ENCODE measurements at regions not wholly inside any gene's neighbourhood (a gene's known extent, or its start where the extent isn't known, plus 50 kb on each side); places are given as distances from the start of the nearest gene placed in this dataset.

DNA sequence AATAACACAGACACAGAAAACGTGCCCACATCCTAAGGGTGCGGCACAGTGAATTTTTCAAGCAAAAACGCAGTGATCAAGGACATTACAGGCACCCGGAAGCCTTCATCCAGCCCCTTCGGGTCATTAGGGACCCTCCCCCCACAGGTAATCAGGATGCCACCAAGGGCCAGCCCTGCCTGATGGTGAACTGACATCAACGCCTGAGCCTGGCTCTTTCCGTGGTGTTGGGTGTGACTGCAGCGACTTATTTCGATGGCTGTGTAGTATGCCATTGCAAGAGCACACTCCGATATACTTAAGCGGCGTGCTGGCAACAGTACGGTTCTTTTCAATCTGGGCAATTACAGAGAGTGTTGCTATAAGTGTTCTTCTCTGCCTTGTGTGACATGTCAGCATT is 310.0 kb upstream of the IRX1 start:
- POLR2A ChIA-PET: no interaction called here
- Histone ChIP-seq H3K9me2 (no peaks in the 10 kb centered on the region), H3K27ac (ENCODE audit: low read depth in 2 of 2, low read length in 1 of 2) (no peak overlapping the region), H3K79me2 (ENCODE audit: insufficient read depth) (no peaks in the 10 kb centered on the region), H3K9ac (no peak overlapping the region), H3K4me1 (ENCODE audit: control insufficient read depth in 1 of 2, insufficient read depth in 2 of 2, low read depth in 1 of 2, low read length in 1 of 2) (no peaks in the 10 kb centered on the region), H3K27me3 (ENCODE audit: insufficient read depth) (peaks cover 11% of the 10 kb centered on the region; the same call in 1 of the 2 replicates), H4K20me1 (ENCODE audit: insufficient read depth) (no peaks in the 10 kb centered on the region), H3K36me3 (replicated peaks in 1 of 2; ENCODE audit: control insufficient read depth in 1 of 2, insufficient read depth in 2 of 2, low read length in 1 of 2) (no peaks in the 10 kb centered on the region), H2AFZ (ENCODE audit: low read depth) (no peak overlapping the region), H3K4me2 (no peak overlapping the region), H3K4me3 (ENCODE audit: low read depth in 2 of 2, low read length in 1 of 2) (no peak overlapping the region), H3K9me3 (no peaks in the 10 kb centered on the region), H3F3A (replicated peaks; ENCODE audit: insufficient read depth) (no peaks in the 10 kb centered on the region)
- TF ChIP-seq SMC3 (IDR thresholded peaks at IDR 0.05; ENCODE audit: low read depth, low read length) (no peak), TEAD4 (IDR thresholded peaks at IDR 0.05; ENCODE audit: borderline replicate concordance, insufficient read depth) (no peak), FOSL2 (IDR thresholded peaks at IDR 0.05; ENCODE audit: borderline replicate concordance, low read depth) (no peak), EP300 (IDR thresholded peaks at IDR 0.05; ENCODE audit: borderline replicate concordance in 1 of 2, low read depth in 1 of 2, low read length in 1 of 2) (no peak), RXRA (IDR thresholded peaks at IDR 0.05; ENCODE audit: borderline replicate concordance, low read depth) (no peak), NFIC (IDR thresholded peaks at IDR 0.05; ENCODE audit: borderline replicate concordance) (no peak), FOXJ3 (CRISPR knock-in tag; IDR thresholded peaks at IDR 0.05) (no peak), POLR2AphosphoS5 (IDR thresholded peaks at IDR 0.05; ENCODE audit: low read depth, low read length) (no peak), GATA2 (CRISPR knock-in tag; IDR thresholded peaks at IDR 0.05) (no peak), TAF1 (IDR thresholded peaks at IDR 0.05; ENCODE audit: borderline replicate concordance, low read depth, low read length) (no peak), USF2 (IDR thresholded peaks at IDR 0.05; ENCODE audit: borderline replicate concordance, low read depth, low read length) (no peak), RAD21 (IDR thresholded peaks at IDR 0.05; ENCODE audit: low read length) (no peak), EZH2phosphoT487 (IDR thresholded peaks at IDR 0.05; ENCODE audit: borderline replicate concordance, low read depth) (no peak), SIN3A (IDR thresholded peaks at IDR 0.05; ENCODE audit: borderline replicate concordance, low read depth, low read length) (no peak), JUND (IDR thresholded peaks at IDR 0.05) (no peak), GABPA (IDR thresholded peaks at IDR 0.05; ENCODE audit: low read depth) (no peak), ZBTB33 (IDR thresholded peaks at IDR 0.05; ENCODE audit: borderline replicate concordance, low read depth) (no peak)
- TF ChIP-seq, protein P1, sequence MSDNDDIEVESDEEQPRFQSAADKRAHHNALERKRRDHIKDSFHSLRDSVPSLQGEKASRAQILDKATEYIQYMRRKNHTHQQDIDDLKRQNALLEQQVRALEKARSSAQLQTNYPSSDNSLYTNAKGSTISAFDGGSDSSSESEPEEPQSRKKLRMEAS (IDR thresholded peaks at IDR 0.05; ENCODE audit: low read depth): no peak
- TF ChIP-seq, protein P2, sequence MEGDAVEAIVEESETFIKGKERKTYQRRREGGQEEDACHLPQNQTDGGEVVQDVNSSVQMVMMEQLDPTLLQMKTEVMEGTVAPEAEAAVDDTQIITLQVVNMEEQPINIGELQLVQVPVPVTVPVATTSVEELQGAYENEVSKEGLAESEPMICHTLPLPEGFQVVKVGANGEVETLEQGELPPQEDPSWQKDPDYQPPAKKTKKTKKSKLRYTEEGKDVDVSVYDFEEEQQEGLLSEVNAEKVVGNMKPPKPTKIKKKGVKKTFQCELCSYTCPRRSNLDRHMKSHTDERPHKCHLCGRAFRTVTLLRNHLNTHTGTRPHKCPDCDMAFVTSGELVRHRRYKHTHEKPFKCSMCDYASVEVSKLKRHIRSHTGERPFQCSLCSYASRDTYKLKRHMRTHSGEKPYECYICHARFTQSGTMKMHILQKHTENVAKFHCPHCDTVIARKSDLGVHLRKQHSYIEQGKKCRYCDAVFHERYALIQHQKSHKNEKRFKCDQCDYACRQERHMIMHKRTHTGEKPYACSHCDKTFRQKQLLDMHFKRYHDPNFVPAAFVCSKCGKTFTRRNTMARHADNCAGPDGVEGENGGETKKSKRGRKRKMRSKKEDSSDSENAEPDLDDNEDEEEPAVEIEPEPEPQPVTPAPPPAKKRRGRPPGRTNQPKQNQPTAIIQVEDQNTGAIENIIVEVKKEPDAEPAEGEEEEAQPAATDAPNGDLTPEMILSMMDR (IDR thresholded peaks at IDR 0.05): no peak
- TF ChIP-seq, protein P3, sequence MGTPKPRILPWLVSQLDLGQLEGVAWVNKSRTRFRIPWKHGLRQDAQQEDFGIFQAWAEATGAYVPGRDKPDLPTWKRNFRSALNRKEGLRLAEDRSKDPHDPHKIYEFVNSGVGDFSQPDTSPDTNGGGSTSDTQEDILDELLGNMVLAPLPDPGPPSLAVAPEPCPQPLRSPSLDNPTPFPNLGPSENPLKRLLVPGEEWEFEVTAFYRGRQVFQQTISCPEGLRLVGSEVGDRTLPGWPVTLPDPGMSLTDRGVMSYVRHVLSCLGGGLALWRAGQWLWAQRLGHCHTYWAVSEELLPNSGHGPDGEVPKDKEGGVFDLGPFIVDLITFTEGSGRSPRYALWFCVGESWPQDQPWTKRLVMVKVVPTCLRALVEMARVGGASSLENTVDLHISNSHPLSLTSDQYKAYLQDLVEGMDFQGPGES (IDR thresholded peaks at IDR 0.05; ENCODE audit: low read depth, low read length): no peak
- no peak for DNase-seq
- 4% methylated on average over 13 of the region's 13 CpGs for WGBS (ENCODE audit: low lambda C conversion rate)
- CTCF ChIA-PET: no interaction called here
